Endodermal cell (in vitro differentiated cells): ENCODE measurements at regions not wholly inside any gene's neighbourhood (a gene's known extent, or its start where the extent isn't known, plus 50 kb on each side); places are given as distances from the start of the nearest gene placed in this dataset.
A peak's percentile ranks its signal among the peaks of the same experiment; 100 is the strongest.

ENCODE experiments used
- DNase-seq: peaks from one replicate; pipeline ENCODE4 v3.0.0-alpha.2; 2017
- H3K27ac ChIP-seq: 2 replicates; pipeline ENCODE4 v1.5.1; 2013; ENCODE audit warnings: mild to moderate bottlenecking, low read depth, low read length, moderate library complexity
- H3K27me3 ChIP-seq: 2 replicates; pipeline ENCODE4 v1.6.1; 2013; ENCODE audit warnings: mild to moderate bottlenecking, low read length, moderate library complexity; ENCODE audit not compliant: insufficient read depth, control insufficient read depth, poor library complexity, severe bottlenecking
- H3K36me3 ChIP-seq: 2 replicates; pipeline ENCODE4 v1.7.0; 2013; ENCODE audit warnings: mild to moderate bottlenecking, low read length, moderate library complexity; ENCODE audit not compliant: control insufficient read depth, insufficient read depth
- H3K4me1 ChIP-seq: one replicate; pipeline ENCODE4 v1.7.0; 2013; ENCODE audit warnings: low read length; ENCODE audit not compliant: control insufficient read depth, insufficient read depth
- H3K4me3 ChIP-seq: 2 replicates; pipeline ENCODE4 v1.5.1; 2013; ENCODE audit warnings: mild to moderate bottlenecking, low read length, moderate library complexity
- H3K9ac ChIP-seq: 2 replicates; pipeline ENCODE4 v1.6.1; 2013; ENCODE audit warnings: mild to moderate bottlenecking, low read length, moderate library complexity; ENCODE audit not compliant: poor library complexity, severe bottlenecking; ENCODE audit errors: extremely low read depth
- H3K9me3 ChIP-seq: 2 replicates; pipeline ENCODE4 v1.6.1; 2013; ENCODE audit warnings: mild to moderate bottlenecking, low read length, moderate library complexity; ENCODE audit not compliant: control insufficient read depth
- H3K27ac Mint-ChIP-seq: 2 replicates; pipeline ENCODE4 v1.8.0; 2020; ENCODE audit warnings: mixed read lengths
- H3K27me3 Mint-ChIP-seq: 2 replicates; pipeline ENCODE4 v1.8.0; 2021; ENCODE audit warnings: mild to moderate bottlenecking, mixed read lengths; ENCODE audit not compliant: insufficient read depth
- H3K36me3 Mint-ChIP-seq: 2 replicates; pipeline ENCODE4 v1.8.0; 2020; ENCODE audit warnings: low read depth, mixed read lengths
- H3K4me1 Mint-ChIP-seq: 2 replicates; pipeline ENCODE4 v1.8.0; 2020; ENCODE audit warnings: mixed read lengths
- H3K4me3 Mint-ChIP-seq: 2 replicates; pipeline ENCODE4 v1.8.0; 2020; ENCODE audit warnings: mild to moderate bottlenecking, moderate library complexity, mixed read lengths
- H3K9me3 Mint-ChIP-seq: 2 replicates; pipeline ENCODE4 v1.8.0; 2020; ENCODE audit warnings: mild to moderate bottlenecking, mixed read lengths
- WGBS, 2 experiments: methylation state at CpG; one replicate each; pipeline versions ENCODE4 v1.1.5 to v1.1.7; 2013; ENCODE audit warnings: missing lambda C conversion rate in 2 of 2, mixed read lengths in 1 of 2; ENCODE audit not compliant: insufficient coverage in 1 of 2, insufficient read length in 1 of 2; 5-methylcytosine and 5-hydroxymethylcytosine counted together
- TF ChIP-seq, protein P1 (sequence below): fragments of 200-600 bp; sonication (generic); conservative IDR thresholded peaks from 2 replicates; pipeline ENCODE4 v1.5.0; 2021; ENCODE audit warnings: antibody characterized with exemption, mild to moderate bottlenecking

DNA sequence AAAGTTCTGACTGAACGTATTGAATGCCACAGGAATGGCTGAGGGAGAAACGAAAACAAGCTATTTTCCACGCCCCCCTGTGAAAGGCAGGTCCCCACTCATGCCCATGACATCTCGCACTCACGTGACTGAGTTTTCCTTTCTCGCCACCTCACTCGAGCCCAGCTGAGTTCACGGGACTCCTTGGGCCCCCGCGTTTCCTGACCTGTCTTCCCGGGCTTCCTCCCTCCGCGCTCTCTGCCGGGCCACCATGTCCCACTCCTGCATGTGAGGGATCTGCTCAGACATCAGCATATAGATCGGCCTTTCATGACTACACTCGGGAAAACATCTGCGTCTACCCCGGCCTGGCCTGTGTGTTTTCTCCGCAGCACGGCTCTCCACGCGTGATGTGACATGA lies 226.0 kb upstream of the ADARB2 start:
- no peak for DNase-seq
- no peaks in the 10 kb centered on the region for H3K36me3 Mint-ChIP-seq
- 93 to 98% methylated on average over 22 of the region's 22 CpGs for WGBS, 2 experiments
- no peaks in the 10 kb centered on the region for H3K4me1 ChIP-seq
- no peaks in the 10 kb centered on the region for H3K9me3 Mint-ChIP-seq
- H3K27me3 Mint-ChIP-seq, result no peaks in the 10 kb centered on the region
- no peaks in the 10 kb centered on the region for H3K4me1 Mint-ChIP-seq
- no peak overlapping the region for H3K27ac Mint-ChIP-seq
- no peaks in the 10 kb centered on the region for H3K9me3 ChIP-seq
- no peak overlapping the region for H3K9ac ChIP-seq
- no peaks in the 10 kb centered on the region for H3K27me3 ChIP-seq
- H3K4me3 Mint-ChIP-seq, result no peak overlapping the region
- H3K36me3 ChIP-seq, result no peaks in the 10 kb centered on the region
- H3K27ac ChIP-seq, result no peak overlapping the region
- no peak overlapping the region for H3K4me3 ChIP-seq
- TF ChIP-seq, protein P1, sequence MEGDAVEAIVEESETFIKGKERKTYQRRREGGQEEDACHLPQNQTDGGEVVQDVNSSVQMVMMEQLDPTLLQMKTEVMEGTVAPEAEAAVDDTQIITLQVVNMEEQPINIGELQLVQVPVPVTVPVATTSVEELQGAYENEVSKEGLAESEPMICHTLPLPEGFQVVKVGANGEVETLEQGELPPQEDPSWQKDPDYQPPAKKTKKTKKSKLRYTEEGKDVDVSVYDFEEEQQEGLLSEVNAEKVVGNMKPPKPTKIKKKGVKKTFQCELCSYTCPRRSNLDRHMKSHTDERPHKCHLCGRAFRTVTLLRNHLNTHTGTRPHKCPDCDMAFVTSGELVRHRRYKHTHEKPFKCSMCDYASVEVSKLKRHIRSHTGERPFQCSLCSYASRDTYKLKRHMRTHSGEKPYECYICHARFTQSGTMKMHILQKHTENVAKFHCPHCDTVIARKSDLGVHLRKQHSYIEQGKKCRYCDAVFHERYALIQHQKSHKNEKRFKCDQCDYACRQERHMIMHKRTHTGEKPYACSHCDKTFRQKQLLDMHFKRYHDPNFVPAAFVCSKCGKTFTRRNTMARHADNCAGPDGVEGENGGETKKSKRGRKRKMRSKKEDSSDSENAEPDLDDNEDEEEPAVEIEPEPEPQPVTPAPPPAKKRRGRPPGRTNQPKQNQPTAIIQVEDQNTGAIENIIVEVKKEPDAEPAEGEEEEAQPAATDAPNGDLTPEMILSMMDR, result no peak

DNA sequence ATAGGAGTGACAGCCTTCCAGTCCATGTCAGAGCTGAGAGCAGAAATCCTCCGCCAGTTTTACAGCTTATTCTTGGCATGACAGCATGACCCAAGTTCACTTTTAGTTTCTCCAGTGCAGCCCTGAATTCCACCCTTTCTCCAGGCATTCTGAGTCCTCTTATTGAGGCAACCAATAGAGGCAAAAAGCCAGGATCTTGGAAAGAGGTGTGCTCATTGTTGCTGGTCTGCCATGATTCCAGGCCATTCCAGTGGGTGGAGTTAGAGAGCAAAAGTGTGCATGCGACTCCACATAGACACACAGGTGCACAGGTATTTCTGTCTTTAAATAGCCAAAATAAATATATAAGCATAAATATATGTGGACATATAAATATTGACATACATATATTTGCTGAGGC lies 224.7 kb upstream of the ADARB2 start:
- TF ChIP-seq, protein P1, result peak; percentile 63
- H3K4me3 ChIP-seq, result no peak overlapping the region
- WGBS, 2 experiments, result 73 to 100% methylated on average over 1 to 2 of the region's 2 CpGs
- Mint-ChIP-seq H3K4me3 (no peak overlapping the region), H3K9me3 (no peaks in the 10 kb centered on the region), H3K4me1 (no peaks in the 10 kb centered on the region), H3K27ac (no peak overlapping the region), H3K27me3 (no peaks in the 10 kb centered on the region), H3K36me3 (no peaks in the 10 kb centered on the region)
- DNase-seq, result peak; percentile 61
- no peaks in the 10 kb centered on the region for H3K9me3 ChIP-seq
- H3K27ac ChIP-seq, result no peak overlapping the region
- no peaks in the 10 kb centered on the region for H3K4me1 ChIP-seq
- H3K36me3 ChIP-seq, result no peaks in the 10 kb centered on the region
- no peaks in the 10 kb centered on the region for H3K27me3 ChIP-seq
- H3K9ac ChIP-seq, result no peak overlapping the region

DNA sequence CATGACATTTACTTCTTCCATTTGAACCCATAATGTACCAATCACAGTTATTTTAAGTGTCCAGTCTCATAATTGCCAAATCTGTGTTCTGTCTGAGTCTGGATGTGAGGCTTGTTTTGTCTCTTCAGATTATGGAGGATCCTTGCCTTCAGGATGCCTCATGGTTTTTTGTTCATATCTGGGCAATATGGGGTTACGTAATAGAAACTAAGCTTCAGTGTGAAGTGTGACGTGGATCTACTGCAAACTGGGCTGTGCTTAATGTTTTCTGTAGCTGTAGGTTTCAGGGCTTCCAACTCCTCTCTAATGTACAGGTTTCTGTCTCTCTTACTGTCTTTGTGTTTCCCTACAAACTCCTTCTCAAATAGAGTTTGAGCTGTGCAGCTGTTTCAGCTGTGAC lies 223.7 kb upstream of the ADARB2 start:
- Mint-ChIP-seq H3K36me3 (no peaks in the 10 kb centered on the region), H3K4me1 (no peaks in the 10 kb centered on the region), H3K9me3 (no peaks in the 10 kb centered on the region), H3K4me3 (no peak overlapping the region), H3K27me3 (no peaks in the 10 kb centered on the region), H3K27ac (no peak overlapping the region)
- no peak overlapping the region for H3K4me3 ChIP-seq
- H3K36me3 ChIP-seq, result no peaks in the 10 kb centered on the region
- WGBS, 2 experiments, result 98 to 100% methylated on average over 1 to 2 of the region's 2 CpGs
- TF ChIP-seq, protein P1, result no peak
- H3K9me3 ChIP-seq, result no peaks in the 10 kb centered on the region
- H3K9ac ChIP-seq, result no peak overlapping the region
- no peaks in the 10 kb centered on the region for H3K27me3 ChIP-seq
- H3K4me1 ChIP-seq, result no peaks in the 10 kb centered on the region
- no peak for DNase-seq
- H3K27ac ChIP-seq, result no peak overlapping the region
